ENCODE measurements at regions not wholly inside any gene's neighbourhood (a gene's known extent, or its start where the extent isn't known, plus 50 kb on each side); places are given as distances from the start of the nearest gene placed in this dataset.

GRCh38 chr2:172308253-172308935, 119.0 kb upstream of the ITGA6 start (continued):
- no peak for TF ChIP-seq CHD7 (IDR thresholded peaks at IDR 0.05; ENCODE audit: insufficient replicate concordance, low read length)
- TF ChIP-seq HDAC6 (IDR thresholded peaks at IDR 0.05; ENCODE audit: low read depth, low read length) = no peak
- TF ChIP-seq MAFK (IDR thresholded peaks at IDR 0.05; ENCODE audit: low read depth, low read length) = no peak
- TF ChIP-seq TAF1 (IDR thresholded peaks at IDR 0.05; ENCODE audit: low read depth, low read length) = no peak
- no peak for TF ChIP-seq EP300 (IDR thresholded peaks at IDR 0.05; ENCODE audit: borderline replicate concordance in 1 of 2, low read depth in 2 of 2, low read length in 2 of 2)
- no peak for TF ChIP-seq KDM1A (IDR thresholded peaks at IDR 0.05; ENCODE audit: borderline replicate concordance, low read length)
- TF ChIP-seq SP1 (IDR thresholded peaks at IDR 0.05; ENCODE audit: low read depth, low read length) = no peak
- TF ChIP-seq USF2 (IDR thresholded peaks at IDR 0.05; ENCODE audit: low read length) = no peak
- TF ChIP-seq BRCA1 (IDR thresholded peaks at IDR 0.05; ENCODE audit: low read depth, low read length) = no peak
- no peak for TF ChIP-seq GTF2F1 (IDR thresholded peaks at IDR 0.05; ENCODE audit: borderline replicate concordance, low read depth, low read length)
- no peak for TF ChIP-seq CREB1 (IDR thresholded peaks at IDR 0.05)
